ENCODE measurements at regions not wholly inside any gene's neighbourhood (a gene's known extent, or its start where the extent isn't known, plus 50 kb on each side); places are given as distances from the start of the nearest gene placed in this dataset.

- TF ChIP-seq EZH2 (IDR thresholded peaks at IDR 0.05; ENCODE audit: borderline replicate concordance, insufficient read depth, low read length, poor library complexity, severe bottlenecking) = no peak
- no peak for TF ChIP-seq CTCF (IDR thresholded peaks at IDR 0.05; ENCODE audit: poor library complexity, severe bottlenecking)
- no peak for TF ChIP-seq REST (IDR thresholded peaks at IDR 0.05; ENCODE audit: borderline replicate concordance)
- TF ChIP-seq POLR2AphosphoS5 (IDR thresholded peaks at IDR 0.05) = no peak
- TF ChIP-seq EP300 (conservative IDR thresholded peaks at IDR 0.05; ENCODE audit: poor library complexity, severe bottlenecking) = no peak
- TF ChIP-seq TAF1 (IDR thresholded peaks at IDR 0.05; ENCODE audit: low read depth) = no peak
- no peak for TF ChIP-seq SMC3 (conservative IDR thresholded peaks at IDR 0.05; ENCODE audit: poor library complexity)
- TF ChIP-seq MXI1 (conservative IDR thresholded peaks at IDR 0.05; ENCODE audit: poor library complexity, severe bottlenecking) = no peak
- TF ChIP-seq RAD21 (conservative IDR thresholded peaks at IDR 0.05) = no peak
Measured at GRCh38 chr1:38555130-38555529, 304.4 kb downstream of the RRAGC start.

Measured in neural cell (in vitro differentiated cells).